ENCODE measurements at regions not wholly inside any gene's neighbourhood (a gene's known extent, or its start where the extent isn't known, plus 50 kb on each side); places are given as distances from the start of the nearest gene placed in this dataset.

- Histone ChIP-seq H3K4me2 (ENCODE audit: low read depth, low read length) (no peak overlapping the region), H3K36me3 (replicated peaks in 1 of 2; ENCODE audit: control insufficient read depth in 1 of 2, insufficient read depth in 2 of 2, low read length in 2 of 2) (no peaks in the 10 kb centered on the region), H3K9ac (ENCODE audit: insufficient read depth, low read depth, low read length) (no peak overlapping the region), H3K4me3 (replicated peaks in 1 of 3; ENCODE audit: insufficient read depth in 1 of 3, low read depth in 2 of 3, low read length in 3 of 3) (no peak overlapping the region), H3K79me2 (ENCODE audit: insufficient read depth, low read length) (no peaks in the 10 kb centered on the region), H3K9me3 (ENCODE audit: low read length) (no peaks in the 10 kb centered on the region), H2AFZ (ENCODE audit: low read length) (no peak overlapping the region), H3K27me3 (ENCODE audit: control insufficient read depth in 1 of 2, insufficient read depth in 2 of 2, low read length in 2 of 2) (peaks cover 0 to 21% of the 10 kb centered on the region in 2 experiments; a peak in 4 of 5 replicates), H3K4me1 (ENCODE audit: insufficient read depth, low read length) (peaks cover 34% of the 10 kb centered on the region), H3K27ac (ENCODE audit: extremely low read length, insufficient read depth, low read length) (no peak overlapping the region), H4K20me1 (ENCODE audit: insufficient read depth, low read length) (no peaks in the 10 kb centered on the region)
- ATAC-seq, result no peak
- ChIA-PET CTCF (ENCODE audit: low intra/inter-chr PET ratio, low total read pairs) (no interaction called here), POLR2A (no interaction called here)
- FAIRE-seq, result no peak
- no peak for DNase-seq (ENCODE audit: low spot score)
- in situ Hi-C loops (cut with HindIII; ENCODE audit: extremely low pct_ligation_motif_present, low pct_unique_long_range_greater_than_20kb), result loop anchor here (5.0 kb wide), 1 partner anchor 34 kb away; no protein-coding TSS in a partner anchor
- intact Hi-C loops (cut with micrococcal nuclease; ENCODE audit: unreplicated experiment), result no loop called here
- BruUV-seq (replicated peaks), result no TSS peak
- WGBS (ENCODE audit: low lambda C conversion rate), result 57% methylated on average over 3 of the region's 3 CpGs
- no peak for TF ChIP-seq SATB2 (CRISPR knock-in tag; IDR thresholded peaks at IDR 0.05)
- no peak for TF ChIP-seq RORA (CRISPR knock-in tag; IDR thresholded peaks at IDR 0.05)
- TF ChIP-seq NCOA1 (CRISPR knock-in tag; IDR thresholded peaks at IDR 0.05), result no peak
- no peak for TF ChIP-seq U2AF2 (IDR thresholded peaks at IDR 0.05; ENCODE audit: low read depth, low read length)
- TF ChIP-seq HIC2 (CRISPR knock-in tag; IDR thresholded peaks at IDR 0.05; ENCODE audit: low read depth), result no peak
- no peak for TF ChIP-seq RARA (CRISPR knock-in tag; IDR thresholded peaks at IDR 0.05)
- no peak for TF ChIP-seq KLF12 (CRISPR knock-in tag; IDR thresholded peaks at IDR 0.05; ENCODE audit: borderline replicate concordance)
- no peak for TF ChIP-seq ZNF501 (CRISPR knock-in tag; IDR thresholded peaks at IDR 0.05)
- TF ChIP-seq, protein P1, sequence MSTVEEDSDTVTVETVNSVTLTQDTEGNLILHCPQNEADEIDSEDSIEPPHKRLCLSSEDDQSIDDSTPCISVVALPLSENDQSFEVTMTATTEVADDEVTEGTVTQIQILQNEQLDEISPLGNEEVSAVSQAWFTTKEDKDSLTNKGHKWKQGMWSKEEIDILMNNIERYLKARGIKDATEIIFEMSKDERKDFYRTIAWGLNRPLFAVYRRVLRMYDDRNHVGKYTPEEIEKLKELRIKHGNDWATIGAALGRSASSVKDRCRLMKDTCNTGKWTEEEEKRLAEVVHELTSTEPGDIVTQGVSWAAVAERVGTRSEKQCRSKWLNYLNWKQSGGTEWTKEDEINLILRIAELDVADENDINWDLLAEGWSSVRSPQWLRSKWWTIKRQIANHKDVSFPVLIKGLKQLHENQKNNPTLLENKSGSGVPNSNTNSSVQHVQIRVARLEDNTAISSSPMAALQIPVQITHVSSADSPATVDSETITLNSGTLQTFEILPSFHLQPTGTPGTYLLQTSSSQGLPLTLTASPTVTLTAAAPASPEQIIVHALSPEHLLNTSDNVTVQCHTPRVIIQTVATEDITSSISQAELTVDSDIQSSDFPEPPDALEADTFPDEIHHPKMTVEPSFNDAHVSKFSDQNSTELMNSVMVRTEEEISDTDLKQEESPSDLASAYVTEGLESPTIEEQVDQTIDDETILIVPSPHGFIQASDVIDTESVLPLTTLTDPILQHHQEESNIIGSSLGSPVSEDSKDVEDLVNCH (CRISPR knock-in tag; IDR thresholded peaks at IDR 0.05), result no peak
- TF ChIP-seq, protein P2, sequence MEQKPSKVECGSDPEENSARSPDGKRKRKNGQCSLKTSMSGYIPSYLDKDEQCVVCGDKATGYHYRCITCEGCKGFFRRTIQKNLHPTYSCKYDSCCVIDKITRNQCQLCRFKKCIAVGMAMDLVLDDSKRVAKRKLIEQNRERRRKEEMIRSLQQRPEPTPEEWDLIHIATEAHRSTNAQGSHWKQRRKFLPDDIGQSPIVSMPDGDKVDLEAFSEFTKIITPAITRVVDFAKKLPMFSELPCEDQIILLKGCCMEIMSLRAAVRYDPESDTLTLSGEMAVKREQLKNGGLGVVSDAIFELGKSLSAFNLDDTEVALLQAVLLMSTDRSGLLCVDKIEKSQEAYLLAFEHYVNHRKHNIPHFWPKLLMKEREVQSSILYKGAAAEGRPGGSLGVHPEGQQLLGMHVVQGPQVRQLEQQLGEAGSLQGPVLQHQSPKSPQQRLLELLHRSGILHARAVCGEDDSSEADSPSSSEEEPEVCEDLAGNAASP (CRISPR knock-in tag; IDR thresholded peaks at IDR 0.05; ENCODE audit: borderline replicate concordance), result no peak
- TF ChIP-seq ZNF543 (CRISPR knock-in tag; IDR thresholded peaks at IDR 0.05), result no peak
- TF ChIP-seq WIZ (CRISPR knock-in tag; IDR thresholded peaks at IDR 0.05), result no peak
- no peak for TF ChIP-seq ZNF619 (CRISPR knock-in tag; IDR thresholded peaks at IDR 0.05)
- TF ChIP-seq, protein P3, sequence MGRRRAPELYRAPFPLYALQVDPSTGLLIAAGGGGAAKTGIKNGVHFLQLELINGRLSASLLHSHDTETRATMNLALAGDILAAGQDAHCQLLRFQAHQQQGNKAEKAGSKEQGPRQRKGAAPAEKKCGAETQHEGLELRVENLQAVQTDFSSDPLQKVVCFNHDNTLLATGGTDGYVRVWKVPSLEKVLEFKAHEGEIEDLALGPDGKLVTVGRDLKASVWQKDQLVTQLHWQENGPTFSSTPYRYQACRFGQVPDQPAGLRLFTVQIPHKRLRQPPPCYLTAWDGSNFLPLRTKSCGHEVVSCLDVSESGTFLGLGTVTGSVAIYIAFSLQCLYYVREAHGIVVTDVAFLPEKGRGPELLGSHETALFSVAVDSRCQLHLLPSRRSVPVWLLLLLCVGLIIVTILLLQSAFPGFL (CRISPR knock-in tag; IDR thresholded peaks at IDR 0.05), result no peak
- TF ChIP-seq MXI1 (IDR thresholded peaks at IDR 0.05; ENCODE audit: borderline replicate concordance, low read depth, low read length), result no peak
- TF ChIP-seq PHB2 (IDR thresholded peaks at IDR 0.05; ENCODE audit: partially characterized antibody), result no peak
Observed at GRCh38 chr11:129287920-129288319, 87.7 kb upstream of the BARX2 start.

All from HepG2 (cell line).